Caco-2 (cell line): ENCODE measurements at regions not wholly inside any gene's neighbourhood (a gene's known extent, or its start where the extent isn't known, plus 50 kb on each side); places are given as distances from the start of the nearest gene placed in this dataset.

Source experiments
- BruUV-seq: library from RNA; stranded (reverse); fragments of 400-500 nt; replicated peaks from 2 replicates; lab custom pipeline; 2021; lab: Mats Ljungman, UMichigan
- CTCF ChIA-PET: fragments of 300-600 bp; sonication (Branson Sonifier 250); formaldehyde crosslinking; loops from one replicate; lab custom pipeline; 2022; ENCODE audit warnings: antibody characterized with exemption; lab: Charles Lee
- POLR2A ChIA-PET: fragments of 300-600 bp; sonication (Branson Sonifier 250); formaldehyde crosslinking; loops from one replicate; lab custom pipeline; 2022; ENCODE audit warnings: antibody characterized with exemption; lab: Charles Lee
- DNase-seq, 2 experiments: peaks; one replicate each; pipeline versions ENCODE4 v3.0.0 to v3.0.0-alpha.2; 2020 to 2022
- H3K27me3 ChIP-seq: replicated peaks from 2 replicates; pipeline ENCODE4 v1.6.0; 2011; ENCODE audit warnings: low read length; ENCODE audit not compliant: control insufficient read depth, insufficient read depth
- H3K36me3 ChIP-seq: 2 replicates; pipeline ENCODE4 v1.5.1; 2011; ENCODE audit warnings: low read length; ENCODE audit not compliant: control insufficient read depth, insufficient read depth
- H3K4me1 ChIP-seq: fragments of 250-450 bp; sonication (Bioruptor Pico); 2 replicates; pipeline ENCODE4 v1.5.1; 2020; ENCODE audit warnings: mild to moderate bottlenecking
- H3K4me3 ChIP-seq: 2 replicates; pipeline ENCODE4 v1.5.1; 2011; ENCODE audit warnings: low read depth, mild to moderate bottlenecking, control low read depth, low read length
- H3K9me3 ChIP-seq: fragments of 250-450 bp; sonication (Bioruptor Pico); 2 replicates; pipeline ENCODE4 v1.5.1; 2020; ENCODE audit warnings: mild to moderate bottlenecking, moderate library complexity
- H3K27ac Mint-ChIP-seq: one replicate; pipeline ENCODE4 v1.8.0; 2022; ENCODE audit warnings: mixed read lengths; ENCODE audit not compliant: unreplicated experiment
- H3K27me3 Mint-ChIP-seq: one replicate; pipeline ENCODE4 v1.8.0; 2022; ENCODE audit warnings: mixed read lengths; ENCODE audit not compliant: insufficient read depth, unreplicated experiment
- H3K36me3 Mint-ChIP-seq: one replicate; pipeline ENCODE4 v1.8.0; 2022; ENCODE audit warnings: mild to moderate bottlenecking, mixed read lengths; ENCODE audit not compliant: insufficient read depth, unreplicated experiment
- H3K4me1 Mint-ChIP-seq: one replicate; pipeline ENCODE4 v1.8.0; 2022; ENCODE audit warnings: low read depth, mixed read lengths; ENCODE audit not compliant: unreplicated experiment
- H3K4me3 Mint-ChIP-seq: one replicate; pipeline ENCODE4 v1.8.0; 2022; ENCODE audit warnings: mild to moderate bottlenecking, moderate library complexity, mixed read lengths; ENCODE audit not compliant: unreplicated experiment
- H3K9me3 Mint-ChIP-seq: one replicate; pipeline ENCODE4 v1.8.0; 2022; ENCODE audit warnings: mixed read lengths; ENCODE audit not compliant: unreplicated experiment
- intact Hi-C: fragments of 100-400 bp; cut with micrococcal nuclease; formaldehyde crosslinking; loops from one replicate; pipeline ENCODE4 v1.10.0; 2022; ENCODE audit not compliant: unreplicated experiment
- TF ChIP-seq, protein P1 (sequence below), 2 experiments: fragments of 200-600 bp in 1 of 2; IDR thresholded peaks; 1 replicate in 1 of 2; 2 replicates in 1 of 2; pipeline versions ENCODE4 v1.5.1 to v1.8.0; 2011 to 2022; ENCODE audit warnings: antibody characterized with exemption in 1 of 2, control low read depth in 1 of 2, inconsistent platforms in 1 of 2, low read depth in 1 of 2, low read length in 1 of 2, mild to moderate bottlenecking in 1 of 2, moderate library complexity in 1 of 2; ENCODE audit not compliant: insufficient read depth in 1 of 2, severe bottlenecking in 1 of 2, unreplicated experiment in 1 of 2

GRCh38 chr22:48440176-48440575 is 1387.5 kb downstream of the BRD1 start:
- CTCF ChIA-PET: no interaction called here
- H3K4me3 ChIP-seq: no peak overlapping the region

GRCh38 chr22:48439560-48440135 is 1388.0 kb downstream of the BRD1 start:
- POLR2A ChIA-PET: no interaction called here
- CTCF ChIA-PET: no interaction called here
- no TSS peak for BruUV-seq
- no peak overlapping the region for H3K4me3 Mint-ChIP-seq
- H3K9me3 Mint-ChIP-seq: no peaks in the 10 kb centered on the region
- no peaks in the 10 kb centered on the region for H3K36me3 Mint-ChIP-seq
- intact Hi-C loops: no loop called here
- Histone ChIP-seq H3K36me3 (no peaks in the 10 kb centered on the region), H3K9me3 (no peaks in the 10 kb centered on the region), H3K4me3 (no peak overlapping the region), H3K4me1 (no peaks in the 10 kb centered on the region), H3K27me3 (no peaks in the 10 kb centered on the region)
- no peaks in the 10 kb centered on the region for H3K4me1 Mint-ChIP-seq
- H3K27ac Mint-ChIP-seq: no peak overlapping the region
- H3K27me3 Mint-ChIP-seq: peaks cover 17% of the 10 kb centered on the region
- TF ChIP-seq, protein P1, sequence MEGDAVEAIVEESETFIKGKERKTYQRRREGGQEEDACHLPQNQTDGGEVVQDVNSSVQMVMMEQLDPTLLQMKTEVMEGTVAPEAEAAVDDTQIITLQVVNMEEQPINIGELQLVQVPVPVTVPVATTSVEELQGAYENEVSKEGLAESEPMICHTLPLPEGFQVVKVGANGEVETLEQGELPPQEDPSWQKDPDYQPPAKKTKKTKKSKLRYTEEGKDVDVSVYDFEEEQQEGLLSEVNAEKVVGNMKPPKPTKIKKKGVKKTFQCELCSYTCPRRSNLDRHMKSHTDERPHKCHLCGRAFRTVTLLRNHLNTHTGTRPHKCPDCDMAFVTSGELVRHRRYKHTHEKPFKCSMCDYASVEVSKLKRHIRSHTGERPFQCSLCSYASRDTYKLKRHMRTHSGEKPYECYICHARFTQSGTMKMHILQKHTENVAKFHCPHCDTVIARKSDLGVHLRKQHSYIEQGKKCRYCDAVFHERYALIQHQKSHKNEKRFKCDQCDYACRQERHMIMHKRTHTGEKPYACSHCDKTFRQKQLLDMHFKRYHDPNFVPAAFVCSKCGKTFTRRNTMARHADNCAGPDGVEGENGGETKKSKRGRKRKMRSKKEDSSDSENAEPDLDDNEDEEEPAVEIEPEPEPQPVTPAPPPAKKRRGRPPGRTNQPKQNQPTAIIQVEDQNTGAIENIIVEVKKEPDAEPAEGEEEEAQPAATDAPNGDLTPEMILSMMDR (IDR thresholded peaks at IDR 0.05; ENCODE audit: insufficient read depth in 1 of 2, low read depth in 1 of 2, low read length in 1 of 2, severe bottlenecking in 1 of 2, unreplicated experiment in 1 of 2): no peak
- DNase-seq: no peak

More at GRCh38 chr22:48440176-48440575, 1387.5 kb downstream of the BRD1 start:
- no peaks in the 10 kb centered on the region for H3K4me1 Mint-ChIP-seq
- no peaks in the 10 kb centered on the region for H3K9me3 Mint-ChIP-seq
- DNase-seq: no peak
- no peak overlapping the region for H3K27ac Mint-ChIP-seq
- TF ChIP-seq, protein P1 (IDR thresholded peaks at IDR 0.05; ENCODE audit: insufficient read depth in 1 of 2, low read depth in 1 of 2, low read length in 1 of 2, severe bottlenecking in 1 of 2, unreplicated experiment in 1 of 2): no peak
- intact Hi-C loops: no loop called here
- POLR2A ChIA-PET: no interaction called here
- H3K36me3 Mint-ChIP-seq: no peaks in the 10 kb centered on the region
- Histone ChIP-seq H3K4me1 (no peaks in the 10 kb centered on the region), H3K36me3 (no peaks in the 10 kb centered on the region), H3K9me3 (no peaks in the 10 kb centered on the region), H3K27me3 (no peaks in the 10 kb centered on the region)
- H3K4me3 Mint-ChIP-seq: no peak overlapping the region
- BruUV-seq: no TSS peak
- H3K27me3 Mint-ChIP-seq: peaks cover 17% of the 10 kb centered on the region

DNA sequence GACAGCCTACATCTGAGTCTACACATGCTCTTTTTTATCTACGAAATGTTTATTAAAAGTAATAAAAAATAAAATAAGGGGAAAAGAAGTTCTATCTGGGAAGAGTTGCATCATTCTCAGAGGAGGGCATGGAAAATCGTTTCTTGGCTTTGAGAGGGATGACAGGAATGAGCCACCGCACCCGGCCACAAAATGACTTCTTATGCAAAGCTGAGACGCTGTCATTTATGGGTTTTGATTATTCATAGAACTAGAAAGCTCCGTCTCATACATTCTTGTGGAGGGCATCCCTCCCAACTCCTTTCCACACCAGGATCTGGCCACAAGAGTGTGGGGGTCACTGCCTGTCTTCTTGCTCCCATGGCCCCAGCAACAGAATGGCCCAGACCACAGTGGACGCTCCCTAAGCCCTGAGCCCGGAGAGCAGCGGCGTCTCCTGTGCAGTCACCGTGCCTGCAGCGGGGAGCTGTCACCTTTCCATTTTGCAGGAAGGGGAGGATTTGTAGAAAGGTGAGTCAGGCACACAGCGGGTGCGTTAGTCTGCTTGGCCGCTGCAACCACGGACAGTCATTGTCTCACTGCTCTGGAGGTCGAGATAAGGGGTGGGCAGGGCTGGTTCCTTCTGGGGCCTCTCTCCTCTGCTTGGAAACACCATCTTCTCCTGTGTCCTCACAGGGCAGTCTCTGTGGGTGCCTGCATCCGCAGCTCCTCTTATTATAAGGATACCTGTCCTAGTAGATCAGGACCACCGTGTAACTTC is 1388.7 kb downstream of the BRD1 start:
- Mint-ChIP-seq H3K36me3 (no peaks in the 10 kb centered on the region), H3K4me3 (no peak overlapping the region), H3K27me3 (peaks cover 18% of the 10 kb centered on the region), H3K4me1 (no peaks in the 10 kb centered on the region), H3K9me3 (no peaks in the 10 kb centered on the region), H3K27ac (no peak overlapping the region)
- TF ChIP-seq, protein P1 (IDR thresholded peaks at IDR 0.05; ENCODE audit: insufficient read depth in 1 of 2, low read depth in 1 of 2, low read length in 1 of 2, severe bottlenecking in 1 of 2, unreplicated experiment in 1 of 2): no peak
- no TSS peak for BruUV-seq
- H3K9me3 ChIP-seq: no peaks in the 10 kb centered on the region
- ChIA-PET POLR2A (no interaction called here), CTCF (no interaction called here)
- H3K36me3 ChIP-seq: no peaks in the 10 kb centered on the region
- H3K27me3 ChIP-seq: no peaks in the 10 kb centered on the region
- intact Hi-C loops: no loop called here
- no peak for DNase-seq
- no peak overlapping the region for H3K4me3 ChIP-seq
- no peaks in the 10 kb centered on the region for H3K4me1 ChIP-seq
